Brain microvascular endothelial cell (primary cell): ENCODE measurements at regions not wholly inside any gene's neighbourhood (a gene's known extent, or its start where the extent isn't known, plus 50 kb on each side); places are given as distances from the start of the nearest gene placed in this dataset.

ENCODE experiments used
- DNase-seq: peaks from one replicate; pipeline ENCODE4 v3.0.0-alpha.2; 2020
- H3K27ac ChIP-seq: fragments of 250-450 bp; sonication (Bioruptor Pico); 2 replicates; pipeline ENCODE4 v1.5.1; 2020; ENCODE audit warnings: mild to moderate bottlenecking, moderate library complexity
- H3K27me3 ChIP-seq: fragments of 250-450 bp; sonication (Bioruptor Pico); replicated peaks from 2 replicates; pipeline ENCODE4 v1.5.1; 2020; ENCODE audit warnings: mild to moderate bottlenecking
- H3K36me3 ChIP-seq: fragments of 250-450 bp; sonication (Bioruptor Pico); replicated peaks from 2 replicates; pipeline ENCODE4 v1.5.1; 2020; ENCODE audit warnings: mild to moderate bottlenecking
- H3K4me3 ChIP-seq: 2 replicates; pipeline ENCODE4 v1.5.1; 2011; ENCODE audit warnings: low read depth, mild to moderate bottlenecking, control low read depth, low read length, moderate library complexity
- CTCF ChIP-seq: IDR thresholded peaks from 2 replicates; pipeline ENCODE4 v1.5.1; 2011; ENCODE audit warnings: low read depth, mild to moderate bottlenecking, moderate library complexity, low read length, control low read depth, inconsistent platforms; ENCODE audit errors: missing control alignments
- in situ Hi-C: cut with HindIII; loops from 2 replicates; pipeline ENCODE4 v1.10.0; 2017; ENCODE audit warnings: low sequenced_read_pairs, low pct_ligation_motif_present

GRCh38 chr6:169962604-169963469, 211.4 kb downstream of the ERMARD start:
- no peak overlapping the region for H3K4me3 ChIP-seq
- in situ Hi-C loops, result no loop called here
- no peaks in the 10 kb centered on the region for H3K36me3 ChIP-seq
- no peaks in the 10 kb centered on the region for H3K27me3 ChIP-seq
- TF ChIP-seq CTCF, result no peak
- no peak overlapping the region for H3K27ac ChIP-seq
- no peak for DNase-seq

GRCh38 chr6:169961772-169962561, 210.5 kb downstream of the ERMARD start:
- no peak overlapping the region for H3K4me3 ChIP-seq
- in situ Hi-C loops, result no loop called here
- H3K36me3 ChIP-seq, result no peaks in the 10 kb centered on the region
- no peak for DNase-seq
- H3K27me3 ChIP-seq, result no peaks in the 10 kb centered on the region
- H3K27ac ChIP-seq, result no peak overlapping the region
- no peak for TF ChIP-seq CTCF

- no peak overlapping the region for H3K4me3 ChIP-seq
- in situ Hi-C loops, result no loop called here
- no peak for DNase-seq
- no peaks in the 10 kb centered on the region for H3K27me3 ChIP-seq
- H3K27ac ChIP-seq, result no peak overlapping the region
- no peaks in the 10 kb centered on the region for H3K36me3 ChIP-seq
- no peak for TF ChIP-seq CTCF
These were observed 209.6 kb downstream of the ERMARD start for GRCh38 chr6:169960886-169961611.

GRCh38 chr6:169960521-169960885, 209.1 kb downstream of the ERMARD start:
- Histone ChIP-seq H3K27ac (no peak overlapping the region), H3K36me3 (no peaks in the 10 kb centered on the region), H3K4me3 (no peak overlapping the region), H3K27me3 (no peaks in the 10 kb centered on the region)
- in situ Hi-C loops, result no loop called here
- no peak for TF ChIP-seq CTCF
- no peak for DNase-seq

GRCh38 chr6:169960003-169960344, 208.6 kb downstream of the ERMARD start:
- TF ChIP-seq CTCF, result no peak
- no peak overlapping the region for H3K27ac ChIP-seq
- no peak overlapping the region for H3K4me3 ChIP-seq
- DNase-seq, result no peak
- H3K36me3 ChIP-seq, result no peaks in the 10 kb centered on the region
- H3K27me3 ChIP-seq, result no peaks in the 10 kb centered on the region
- in situ Hi-C loops, result no loop called here
